ENCODE measurements at regions not wholly inside any gene's neighbourhood (a gene's known extent, or its start where the extent isn't known, plus 50 kb on each side); places are given as distances from the start of the nearest gene placed in this dataset.

DNA sequence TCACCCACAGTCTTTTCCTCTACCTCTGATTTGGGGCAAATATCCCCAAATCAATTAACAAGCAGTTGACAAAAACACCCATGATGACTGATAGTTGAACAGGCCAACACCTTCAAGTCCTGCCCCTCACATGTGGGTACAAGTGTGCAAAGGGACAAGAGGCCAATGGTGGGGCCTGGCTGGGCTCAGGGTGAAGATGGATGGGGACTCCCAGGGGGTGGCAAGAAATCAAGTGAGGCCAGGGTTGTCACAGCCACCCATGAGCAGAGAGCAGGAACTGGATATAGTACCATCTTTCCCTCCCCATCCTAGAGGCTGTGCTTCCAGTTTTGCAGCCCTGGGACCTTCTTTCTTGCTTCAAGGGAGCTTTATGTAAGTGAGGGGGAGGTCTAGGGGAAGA is 270.2 kb upstream of the TOPAZ1 start:
- H3K27ac ChIP-seq (ENCODE audit: insufficient read depth, low read length) = no peak overlapping the region
- no peak for DNase-seq (ENCODE audit: low read depth in 2 of 2)
- no peaks in the 10 kb centered on the region for H4K20me1 ChIP-seq (ENCODE audit: control insufficient read depth, extremely low read depth, insufficient read depth, low read length)
- H3K36me3 ChIP-seq (ENCODE audit: control insufficient read depth, insufficient read depth, low read length) = no peaks in the 10 kb centered on the region
- H3K9ac ChIP-seq (ENCODE audit: insufficient read depth, low read length) = no peak overlapping the region
- H3K4me2 ChIP-seq (ENCODE audit: extremely low read depth, insufficient read depth, low read length) = no peak overlapping the region
- no peak overlapping the region for H2AFZ ChIP-seq (ENCODE audit: low read length)
- no peak overlapping the region for H3K4me3 ChIP-seq (replicated peaks in 1 of 4; ENCODE audit: control extremely low read depth in 1 of 4, insufficient read depth in 1 of 4, low read depth in 3 of 4, low read length in 4 of 4)
- peaks cover 3% of the 10 kb centered on the region for H3K27me3 ChIP-seq (ENCODE audit: control insufficient read depth, insufficient read depth, low read length)
- no peak for TF ChIP-seq EZH2 (IDR thresholded peaks at IDR 0.05; ENCODE audit: low read length, missing control alignments)
- TF ChIP-seq, protein P1, sequence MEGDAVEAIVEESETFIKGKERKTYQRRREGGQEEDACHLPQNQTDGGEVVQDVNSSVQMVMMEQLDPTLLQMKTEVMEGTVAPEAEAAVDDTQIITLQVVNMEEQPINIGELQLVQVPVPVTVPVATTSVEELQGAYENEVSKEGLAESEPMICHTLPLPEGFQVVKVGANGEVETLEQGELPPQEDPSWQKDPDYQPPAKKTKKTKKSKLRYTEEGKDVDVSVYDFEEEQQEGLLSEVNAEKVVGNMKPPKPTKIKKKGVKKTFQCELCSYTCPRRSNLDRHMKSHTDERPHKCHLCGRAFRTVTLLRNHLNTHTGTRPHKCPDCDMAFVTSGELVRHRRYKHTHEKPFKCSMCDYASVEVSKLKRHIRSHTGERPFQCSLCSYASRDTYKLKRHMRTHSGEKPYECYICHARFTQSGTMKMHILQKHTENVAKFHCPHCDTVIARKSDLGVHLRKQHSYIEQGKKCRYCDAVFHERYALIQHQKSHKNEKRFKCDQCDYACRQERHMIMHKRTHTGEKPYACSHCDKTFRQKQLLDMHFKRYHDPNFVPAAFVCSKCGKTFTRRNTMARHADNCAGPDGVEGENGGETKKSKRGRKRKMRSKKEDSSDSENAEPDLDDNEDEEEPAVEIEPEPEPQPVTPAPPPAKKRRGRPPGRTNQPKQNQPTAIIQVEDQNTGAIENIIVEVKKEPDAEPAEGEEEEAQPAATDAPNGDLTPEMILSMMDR (conservative IDR thresholded peaks at IDR 0.05 in 1 of 2, IDR thresholded peaks at IDR 0.05 in 1 of 2; ENCODE audit: low read depth in 1 of 2, low read length in 2 of 2) = no peak
- no peaks in the 10 kb centered on the region for H3K4me1 ChIP-seq (ENCODE audit: control insufficient read depth, extremely low read depth, insufficient read depth, low read length)
- no peaks in the 10 kb centered on the region for H3K9me3 ChIP-seq (ENCODE audit: control insufficient read depth, insufficient read depth, low read depth, low read length)
- no peaks in the 10 kb centered on the region for H3K79me2 ChIP-seq (ENCODE audit: control insufficient read depth, insufficient read depth, low read length)

DNA sequence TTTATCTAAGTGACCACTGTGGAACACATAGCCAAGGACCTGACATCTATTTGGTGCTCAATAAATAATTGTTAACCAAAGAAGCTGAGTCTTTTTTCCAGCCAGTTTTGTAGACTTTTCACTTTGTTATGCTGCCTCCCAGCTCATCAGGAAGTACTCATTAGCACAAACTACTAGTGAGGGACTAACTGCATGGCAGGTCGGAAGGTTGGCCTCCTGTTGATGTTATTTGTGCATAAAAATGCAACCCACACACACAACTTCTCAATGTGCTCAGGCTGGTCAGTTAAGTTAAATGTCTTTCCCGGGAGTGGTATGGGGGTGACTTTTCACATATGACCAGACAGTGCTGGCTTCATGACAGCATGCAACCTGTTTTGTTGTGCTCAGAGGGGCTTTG is 263.0 kb upstream of the TOPAZ1 start:
- H2AFZ ChIP-seq (ENCODE audit: low read length) = no peak overlapping the region
- H3K4me3 ChIP-seq (replicated peaks in 1 of 4; ENCODE audit: control extremely low read depth in 1 of 4, insufficient read depth in 1 of 4, low read depth in 3 of 4, low read length in 4 of 4) = no peak overlapping the region
- TF ChIP-seq, protein P1 (conservative IDR thresholded peaks at IDR 0.05 in 1 of 2, IDR thresholded peaks at IDR 0.05 in 1 of 2; ENCODE audit: low read depth in 1 of 2, low read length in 2 of 2) = no peak
- TF ChIP-seq EZH2 (IDR thresholded peaks at IDR 0.05; ENCODE audit: low read length, missing control alignments) = no peak
- DNase-seq (ENCODE audit: low read depth in 2 of 2) = no peak
- H3K9me3 ChIP-seq (ENCODE audit: control insufficient read depth, insufficient read depth, low read depth, low read length) = no peaks in the 10 kb centered on the region
- H3K27me3 ChIP-seq (ENCODE audit: control insufficient read depth, insufficient read depth, low read length) = no peaks in the 10 kb centered on the region
- H3K27ac ChIP-seq (ENCODE audit: insufficient read depth, low read length) = no peak overlapping the region
- no peak overlapping the region for H3K4me2 ChIP-seq (ENCODE audit: extremely low read depth, insufficient read depth, low read length)
- no peaks in the 10 kb centered on the region for H4K20me1 ChIP-seq (ENCODE audit: control insufficient read depth, extremely low read depth, insufficient read depth, low read length)
- no peaks in the 10 kb centered on the region for H3K36me3 ChIP-seq (ENCODE audit: control insufficient read depth, insufficient read depth, low read length)
- H3K4me1 ChIP-seq (ENCODE audit: control insufficient read depth, extremely low read depth, insufficient read depth, low read length) = no peaks in the 10 kb centered on the region
- H3K79me2 ChIP-seq (ENCODE audit: control insufficient read depth, insufficient read depth, low read length) = no peaks in the 10 kb centered on the region
- no peak overlapping the region for H3K9ac ChIP-seq (ENCODE audit: insufficient read depth, low read length)

DNA sequence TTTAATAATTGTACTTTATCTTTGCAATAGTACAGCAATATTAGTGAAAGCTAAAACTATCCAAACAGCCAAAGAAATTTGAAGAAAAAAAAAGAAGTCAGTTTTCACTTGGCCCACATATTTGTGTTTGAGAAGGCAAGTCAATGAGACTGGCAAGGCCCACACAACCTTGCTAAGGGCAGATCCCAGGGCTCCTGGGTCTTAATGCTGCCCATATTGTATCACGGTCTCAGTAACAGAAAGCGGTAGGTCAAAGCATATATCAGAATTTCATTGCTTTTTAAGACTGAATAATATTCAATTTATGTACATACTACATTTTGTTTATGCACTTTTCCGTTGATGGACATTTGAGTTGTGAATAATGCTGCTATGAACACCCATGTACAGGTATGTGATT is 262.0 kb upstream of the TOPAZ1 start:
- TF ChIP-seq, protein P1 (conservative IDR thresholded peaks at IDR 0.05 in 1 of 2, IDR thresholded peaks at IDR 0.05 in 1 of 2; ENCODE audit: low read depth in 1 of 2, low read length in 2 of 2) = no peak
- TF ChIP-seq EZH2 (IDR thresholded peaks at IDR 0.05; ENCODE audit: low read length, missing control alignments) = no peak

More for the DNA sequence above, 262.0 kb upstream of the TOPAZ1 start:
- Histone ChIP-seq H3K36me3 (ENCODE audit: control insufficient read depth, insufficient read depth, low read length) (no peaks in the 10 kb centered on the region), H3K9ac (ENCODE audit: insufficient read depth, low read length) (no peak overlapping the region), H3K9me3 (ENCODE audit: control insufficient read depth, insufficient read depth, low read depth, low read length) (no peaks in the 10 kb centered on the region), H3K27ac (ENCODE audit: insufficient read depth, low read length) (no peak overlapping the region), H3K4me3 (replicated peaks in 1 of 4; ENCODE audit: control extremely low read depth in 1 of 4, insufficient read depth in 1 of 4, low read depth in 3 of 4, low read length in 4 of 4) (no peak overlapping the region), H3K27me3 (ENCODE audit: control insufficient read depth, insufficient read depth, low read length) (no peaks in the 10 kb centered on the region), H3K79me2 (ENCODE audit: control insufficient read depth, insufficient read depth, low read length) (no peaks in the 10 kb centered on the region), H3K4me2 (ENCODE audit: extremely low read depth, insufficient read depth, low read length) (no peak overlapping the region), H3K4me1 (ENCODE audit: control insufficient read depth, extremely low read depth, insufficient read depth, low read length) (no peaks in the 10 kb centered on the region), H4K20me1 (ENCODE audit: control insufficient read depth, extremely low read depth, insufficient read depth, low read length) (no peaks in the 10 kb centered on the region), H2AFZ (ENCODE audit: low read length) (no peak overlapping the region)
- DNase-seq (ENCODE audit: low read depth in 2 of 2) = no peak

Data from fibroblast of lung (primary cell).